Panc1 (cell line): ENCODE measurements at regions not wholly inside any gene's neighbourhood (a gene's known extent, or its start where the extent isn't known, plus 50 kb on each side); places are given as distances from the start of the nearest gene placed in this dataset.

Experiments
- ATAC-seq: fragments of 200-7000 bp; cut with Tn5 transposase; 2 replicates; pipeline ENCODE4 v1.9.1; 2020; ENCODE audit warnings: mild to moderate bottlenecking, moderate library complexity
- BruUV-seq: library from RNA; stranded (reverse); fragments of 400-500 nt; replicated peaks from 2 replicates; lab custom pipeline; 2021; lab: Mats Ljungman, UMichigan
- CTCF ChIA-PET: fragments of 300-600 bp; sonication (Branson Sonifier 250); formaldehyde crosslinking; loops from one replicate; lab custom pipeline; 2022; ENCODE audit warnings: antibody characterized with exemption; lab: Charles Lee
- POLR2A ChIA-PET: fragments of 300-600 bp; sonication (Branson Sonifier 250); formaldehyde crosslinking; loops from one replicate; lab custom pipeline; 2022; ENCODE audit warnings: antibody characterized with exemption; lab: Charles Lee
- DNase-seq: peaks from one replicate; pipeline ENCODE4 v3.0.0-alpha.2; 2010; ENCODE audit warnings: low read depth, low spot score
- H3K27ac ChIP-seq: 2 replicates; pipeline ENCODE4 v1.5.1; 2011; ENCODE audit warnings: mild to moderate bottlenecking, low read length, inconsistent platforms
- H3K27me3 ChIP-seq: fragments of 200-500 bp; sonication (Bioruptor generic); 2 replicates; pipeline ENCODE4 v1.6.0; 2014; ENCODE audit warnings: low read length, inconsistent platforms; ENCODE audit not compliant: control insufficient read depth, insufficient read depth
- H3K36me3 ChIP-seq: fragments of 200-500 bp; sonication (Bioruptor generic); 2 replicates; pipeline ENCODE4 v1.5.1; 2014; ENCODE audit warnings: inconsistent platforms, mild to moderate bottlenecking, low read length, moderate library complexity; ENCODE audit not compliant: control insufficient read depth, insufficient read depth
- H3K4me1 ChIP-seq: 2 replicates; pipeline ENCODE4 v1.5.1; 2011; ENCODE audit warnings: inconsistent platforms, mild to moderate bottlenecking, low read length, moderate library complexity; ENCODE audit not compliant: control insufficient read depth, insufficient read depth
- H3K4me3 ChIP-seq, 2 experiments: 2 replicates each; pipeline ENCODE4 v1.5.1; 2011 to 2012; ENCODE audit warnings: low read depth in 2 of 2, low read length in 2 of 2, mild to moderate bottlenecking in 2 of 2, inconsistent platforms in 1 of 2, moderate library complexity in 1 of 2
- H3K9me3 ChIP-seq: fragments of 200-500 bp; sonication (Bioruptor generic); 2 replicates; pipeline ENCODE4 v1.5.1; 2014; ENCODE audit warnings: low read depth, mild to moderate bottlenecking, inconsistent platforms, low read length, moderate library complexity; ENCODE audit not compliant: control insufficient read depth, insufficient read depth
- CTCF ChIP-seq: fragments of 450-650 bp; IDR thresholded peaks from 2 replicates; pipeline ENCODE4 v1.5.1; 2017; ENCODE audit warnings: mild to moderate bottlenecking
- POLR2AphosphoS5 ChIP-seq: IDR thresholded peaks from 2 replicates; pipeline ENCODE4 v1.6.1; 2012; ENCODE audit warnings: mild to moderate bottlenecking, low read depth, low read length, moderate library complexity
- REST ChIP-seq, 2 experiments: IDR thresholded peaks; 2 replicates each; pipeline ENCODE4 v1.6.1; 2011 to 2012; ENCODE audit warnings: low read depth in 2 of 2, control low read depth in 1 of 2, low read length in 1 of 2, mild to moderate bottlenecking in 1 of 2, moderate library complexity in 1 of 2; ENCODE audit not compliant: insufficient read depth in 1 of 2
- SIN3A ChIP-seq: IDR thresholded peaks from 2 replicates; pipeline ENCODE4 v1.6.1; 2012; ENCODE audit warnings: low read depth, mild to moderate bottlenecking, low read length, moderate library complexity, borderline replicate concordance; ENCODE audit not compliant: insufficient read depth
- TCF7L2 ChIP-seq: IDR thresholded peaks from 2 replicates; pipeline ENCODE4 v1.6.1; 2011; ENCODE audit warnings: mild to moderate bottlenecking, low read depth, low read length, inconsistent platforms
- in situ Hi-C: cut with HindIII; loops from 2 replicates; pipeline ENCODE4 v1.10.0; 2016; ENCODE audit warnings: low sequenced_read_pairs, low pct_unique_long_range_greater_than_20kb
- intact Hi-C: fragments of 100-400 bp; cut with micrococcal nuclease; formaldehyde crosslinking; loops from one replicate; pipeline ENCODE4 v1.10.0; 2022; ENCODE audit not compliant: unreplicated experiment

DNA sequence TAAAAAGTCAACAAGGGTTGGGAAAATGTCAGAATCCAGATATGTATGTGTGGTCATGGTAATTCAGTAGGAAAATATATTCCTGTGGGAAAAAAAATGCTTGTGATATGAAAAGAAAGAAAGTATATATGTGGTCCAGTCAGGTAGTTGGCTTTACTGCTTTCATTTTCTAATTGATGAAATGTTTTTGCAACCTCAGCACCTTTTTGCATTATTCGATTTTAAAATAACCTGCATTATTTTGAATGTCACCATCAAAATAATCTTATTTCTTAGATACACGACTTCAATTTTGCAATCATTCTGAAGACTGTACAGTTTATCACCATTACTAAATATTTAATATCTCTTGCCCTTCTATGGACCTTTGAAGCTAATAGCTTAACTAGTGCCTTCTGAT lies 170.8 kb upstream of the SPANXN4 start:
- intact Hi-C loops (no loop called here), in situ Hi-C loops (no loop called here)
- Histone ChIP-seq H3K4me1 (no peaks in the 10 kb centered on the region), H3K4me3 (no peak overlapping the region), H3K27ac (no peak overlapping the region), H3K27me3 (no peaks in the 10 kb centered on the region), H3K9me3 (no peaks in the 10 kb centered on the region), H3K36me3 (no peaks in the 10 kb centered on the region)
- no TSS peak for BruUV-seq
- POLR2A ChIA-PET = no interaction called here
- TF ChIP-seq SIN3A = no peak
- TF ChIP-seq TCF7L2 = no peak
- TF ChIP-seq REST (IDR thresholded peaks at IDR 0.05; ENCODE audit: insufficient read depth in 1 of 2, low read depth in 2 of 2, low read length in 1 of 2) = no peak
- TF ChIP-seq POLR2AphosphoS5 = no peak
- no peak for TF ChIP-seq CTCF
- DNase-seq (no peak), ATAC-seq (no peak)
- CTCF ChIA-PET = no interaction called here

GRCh38 chrX:142860944-142861343 lies 164.8 kb upstream of the SPANXN4 start:
- Histone ChIP-seq H3K27ac (no peak overlapping the region), H3K4me1 (no peaks in the 10 kb centered on the region), H3K4me3 (no peak overlapping the region), H3K9me3 (no peaks in the 10 kb centered on the region), H3K27me3 (no peaks in the 10 kb centered on the region), H3K36me3 (no peaks in the 10 kb centered on the region)
- TF ChIP-seq TCF7L2 (no peak), REST (IDR thresholded peaks at IDR 0.05; ENCODE audit: insufficient read depth in 1 of 2, low read depth in 2 of 2, low read length in 1 of 2) (no peak), CTCF (no peak)
- ChIA-PET CTCF (no interaction called here), POLR2A (no interaction called here)
- ATAC-seq = no peak
- DNase-seq = no peak
- BruUV-seq = no TSS peak
- in situ Hi-C loops = no loop called here
- intact Hi-C loops = no loop called here
